ENCODE measurements at regions not wholly inside any gene's neighbourhood (a gene's known extent, or its start where the extent isn't known, plus 50 kb on each side); places are given as distances from the start of the nearest gene placed in this dataset.
"Not testable (repeated sequence)": the region's sequence is repeated elsewhere in the genome, so short reads cannot be mapped to it uniquely, and the experiment has no call there.

DNA sequence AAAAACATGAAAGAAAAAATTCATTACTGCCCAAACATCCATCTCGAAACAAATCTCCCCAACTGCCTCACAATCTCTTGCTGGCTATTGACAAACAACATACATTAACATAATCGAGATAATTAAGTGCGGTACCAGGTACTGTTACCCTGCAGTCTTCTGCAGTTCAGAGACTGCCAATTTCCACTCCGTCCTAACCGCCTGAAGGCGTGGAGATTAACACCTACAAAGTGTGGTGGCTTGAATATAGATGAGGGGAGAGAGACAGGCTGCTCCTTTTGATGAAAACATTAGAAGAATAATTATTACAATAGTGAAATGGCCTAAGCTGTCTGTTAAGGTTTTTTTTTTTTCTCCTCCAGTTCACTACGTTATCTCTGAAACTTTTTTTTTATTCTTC lies 258.9 kb upstream of the SOX4 start:
- no peak for DNase-seq (ENCODE audit: low read depth)

DNA sequence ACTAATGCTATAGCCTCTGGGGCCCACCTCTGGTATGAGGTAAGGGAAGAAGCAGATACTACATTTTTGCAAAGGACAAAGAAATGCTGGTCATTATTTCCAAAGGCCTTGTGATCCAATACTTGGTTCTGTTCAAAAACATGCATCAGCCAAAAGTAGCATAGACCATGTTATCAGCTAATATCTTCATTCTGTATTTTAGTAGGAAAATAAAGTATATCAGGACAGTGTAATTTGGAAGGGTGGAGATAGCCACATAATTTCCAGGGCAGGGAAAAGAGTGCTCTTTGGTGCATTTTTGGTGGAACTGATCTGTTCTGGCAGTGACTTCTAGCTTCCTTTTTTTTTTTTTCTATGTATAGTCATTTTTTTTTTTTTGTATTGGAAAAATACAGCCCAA lies 258.0 kb upstream of the SOX4 start:
- DNase-seq (ENCODE audit: low read depth), result no peak

DNA sequence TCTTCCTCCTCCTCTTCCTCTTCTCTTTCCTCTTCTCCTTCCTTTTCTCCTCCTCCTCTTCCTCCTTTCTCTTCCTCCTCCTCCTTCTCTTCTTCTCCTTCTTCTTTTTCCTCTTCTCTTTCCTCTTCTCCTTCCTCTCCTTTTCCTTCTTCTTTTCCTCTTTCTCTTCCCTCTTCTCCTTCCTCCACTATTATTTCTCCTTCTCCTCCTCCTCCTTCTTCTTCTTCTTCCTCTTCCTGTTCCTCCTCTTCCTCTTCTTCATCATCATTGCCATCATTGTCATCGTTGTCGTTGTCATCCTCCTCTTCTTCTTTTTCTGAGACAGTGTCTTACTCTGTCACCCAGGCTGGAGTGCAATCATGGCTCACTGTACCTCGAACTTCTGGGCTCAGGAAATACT lies 256.3 kb upstream of the SOX4 start:
- no peak for DNase-seq (ENCODE audit: low read depth)

DNA sequence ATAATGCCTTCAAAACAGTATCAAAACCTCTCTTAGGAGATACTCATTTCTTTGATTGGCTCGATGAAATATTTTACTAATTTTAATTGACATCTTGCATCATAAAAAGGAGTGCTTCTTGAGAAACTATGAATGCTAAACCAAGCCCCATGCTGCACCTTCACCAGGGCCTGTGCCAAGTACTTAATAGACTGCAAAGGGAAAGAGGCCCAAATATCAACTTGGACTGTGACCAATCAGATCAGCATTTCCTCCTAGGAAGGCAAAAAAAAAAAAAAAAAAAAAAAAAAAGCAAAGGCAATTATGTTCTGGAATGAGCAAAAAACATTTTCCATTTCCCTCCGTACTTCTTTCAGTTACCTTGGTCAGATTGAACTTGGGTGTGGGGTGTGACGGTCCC lies 253.0 kb upstream of the SOX4 start:
- DNase-seq (ENCODE audit: low read depth), result no peak

DNA sequence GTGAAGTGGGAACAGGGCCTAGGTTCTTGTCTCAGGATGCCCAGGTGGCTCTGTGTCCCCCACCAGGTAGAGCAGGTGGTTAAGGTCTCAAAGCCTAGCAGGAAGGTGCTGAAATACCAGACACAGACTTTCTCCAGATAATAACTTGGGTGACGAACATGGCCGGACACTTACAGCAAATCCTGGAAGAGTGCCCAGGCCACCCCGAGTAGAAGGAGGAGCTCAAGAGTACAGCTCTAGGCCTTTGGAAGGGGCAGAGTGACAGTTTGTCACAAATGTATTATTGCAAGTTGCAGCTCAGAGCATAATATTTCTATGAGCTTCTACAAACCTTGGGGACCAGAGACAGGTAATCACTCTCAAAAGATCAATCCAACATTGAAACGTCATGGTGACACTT lies 251.6 kb upstream of the SOX4 start:
- no peak for DNase-seq (ENCODE audit: low read depth)

DNA sequence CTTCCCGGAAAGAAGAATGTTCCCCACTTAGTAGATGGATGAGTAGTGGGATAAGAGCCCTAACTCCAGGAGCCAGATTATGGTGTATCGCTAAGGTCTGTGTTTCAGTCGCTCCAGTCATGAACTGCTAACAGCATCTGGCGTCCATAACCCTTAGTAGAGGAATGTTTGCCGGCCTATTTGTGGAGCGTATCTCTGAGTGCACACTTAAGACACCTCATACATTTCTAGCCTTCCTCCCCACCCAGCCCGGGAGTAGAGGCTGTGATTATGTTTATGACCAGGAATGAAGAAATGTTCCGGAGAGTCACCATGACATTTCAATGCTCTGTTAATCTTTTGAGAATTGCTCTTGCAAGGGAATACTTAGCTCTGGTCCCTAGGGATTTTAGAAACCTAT lies 251.1 kb upstream of the SOX4 start:
- DNase-seq (ENCODE audit: low read depth), result no peak

DNA sequence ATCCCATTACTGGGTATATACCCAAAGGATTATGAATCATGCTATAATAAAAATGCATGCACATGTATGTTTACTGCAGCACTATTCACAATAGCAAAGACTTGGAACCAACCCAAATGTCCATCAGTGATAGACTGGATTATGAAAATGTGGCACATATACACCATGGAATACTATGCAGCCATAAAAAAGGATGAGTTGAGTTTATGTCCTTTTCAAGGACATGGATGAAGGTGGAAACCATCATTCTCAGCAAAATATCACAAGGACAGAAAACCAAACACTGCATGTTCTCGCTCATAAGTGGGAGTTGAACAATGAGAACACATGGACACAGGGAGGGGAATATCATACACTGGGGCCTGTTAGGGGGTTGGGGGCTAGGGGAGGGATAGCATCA lies 247.8 kb upstream of the SOX4 start:
- DNase-seq (ENCODE audit: low read depth), result not testable (repeated sequence)

DNA sequence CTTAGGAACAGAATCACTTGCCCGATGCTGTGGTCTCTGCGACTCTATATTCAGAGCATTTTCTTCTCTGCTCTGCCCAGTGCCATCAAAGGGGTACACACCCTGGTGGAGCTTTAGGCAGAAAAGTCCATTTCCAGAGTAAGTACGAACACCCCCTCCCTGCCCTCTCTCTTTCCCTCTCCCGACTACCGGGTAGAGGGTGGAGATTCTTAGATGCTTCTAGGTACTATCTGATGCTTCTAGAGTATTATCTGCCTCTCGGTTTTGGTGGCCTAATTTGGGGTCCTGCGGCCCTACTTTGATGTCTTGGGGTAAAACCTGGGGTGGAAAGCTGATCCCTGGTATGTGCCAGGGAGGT lies 245.4 kb upstream of the SOX4 start:
- DNase-seq (ENCODE audit: low read depth), result no peak

DNA sequence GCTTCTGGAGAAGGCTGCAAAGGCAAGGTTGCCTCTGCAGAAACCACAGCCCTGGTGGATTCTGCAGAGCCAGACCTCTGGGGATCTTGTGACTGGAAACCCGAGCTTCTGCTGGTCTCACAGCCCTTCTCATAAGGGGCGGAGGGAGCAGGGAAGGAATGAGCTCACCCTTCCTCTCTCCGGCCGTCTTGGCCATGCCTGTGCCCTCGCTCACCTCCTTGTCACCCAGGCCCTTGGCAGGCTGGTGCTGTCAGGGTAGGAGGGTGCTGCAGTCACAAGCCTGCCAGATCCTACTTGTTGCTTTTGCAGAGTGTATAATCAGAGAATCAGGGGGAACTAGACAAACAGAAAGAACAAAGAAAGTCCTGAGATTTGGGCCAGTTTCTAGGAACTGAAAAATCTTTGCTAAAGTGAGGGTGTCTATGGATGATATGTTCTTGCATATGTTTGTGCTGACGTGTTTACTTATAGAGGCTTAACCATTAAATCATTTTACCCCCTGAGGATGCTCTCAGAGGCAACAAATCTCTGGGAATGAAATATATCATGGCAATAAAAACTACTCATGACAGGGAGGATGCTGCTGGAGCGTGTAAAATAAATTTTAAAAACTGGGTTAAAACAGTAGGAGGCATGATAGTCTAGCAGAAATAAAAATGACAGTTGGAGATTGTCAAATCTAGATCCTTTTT lies 244.9 kb upstream of the SOX4 start:
- no peak for DNase-seq (ENCODE audit: low read depth)

DNA sequence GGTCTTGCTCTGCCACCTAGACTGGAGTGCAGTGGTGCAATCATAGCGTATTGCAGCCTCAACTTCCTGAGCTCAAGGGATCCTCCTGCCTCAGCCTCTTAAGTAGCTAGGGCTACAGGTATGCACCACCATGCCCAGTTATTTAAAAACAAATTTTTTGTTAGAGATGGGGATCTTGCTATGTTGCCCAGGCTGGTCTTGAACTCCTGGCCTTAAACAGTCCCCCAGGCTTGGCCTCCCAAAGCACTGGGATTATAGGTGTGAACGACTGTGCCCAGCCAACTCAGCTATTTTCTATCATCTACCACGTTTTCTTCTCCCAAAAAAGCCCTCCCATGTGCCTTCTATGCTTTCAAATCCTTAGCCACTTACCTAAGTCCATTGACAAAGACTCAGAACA lies 243.7 kb upstream of the SOX4 start:
- DNase-seq (ENCODE audit: low read depth), result no peak

DNA sequence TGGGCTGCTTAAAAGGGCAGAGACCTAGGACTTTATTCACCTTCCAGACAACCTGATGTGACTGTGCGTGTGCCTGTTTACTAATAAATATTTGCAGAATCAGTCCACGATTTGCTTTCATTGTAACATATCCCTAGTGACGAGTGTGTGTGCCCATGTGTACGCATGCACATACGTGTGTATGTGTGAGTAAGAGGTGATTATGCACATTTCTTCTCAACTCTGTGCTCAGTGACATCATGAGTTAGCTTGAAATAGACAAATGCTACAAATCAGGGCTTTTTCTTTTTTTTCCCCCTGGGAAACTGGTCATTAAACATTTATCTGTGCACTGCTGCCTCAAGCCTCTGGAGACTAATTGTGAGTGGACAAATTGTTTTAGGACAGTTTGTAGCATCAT lies 242.6 kb upstream of the SOX4 start:
- DNase-seq (ENCODE audit: low read depth), result no peak

DNA sequence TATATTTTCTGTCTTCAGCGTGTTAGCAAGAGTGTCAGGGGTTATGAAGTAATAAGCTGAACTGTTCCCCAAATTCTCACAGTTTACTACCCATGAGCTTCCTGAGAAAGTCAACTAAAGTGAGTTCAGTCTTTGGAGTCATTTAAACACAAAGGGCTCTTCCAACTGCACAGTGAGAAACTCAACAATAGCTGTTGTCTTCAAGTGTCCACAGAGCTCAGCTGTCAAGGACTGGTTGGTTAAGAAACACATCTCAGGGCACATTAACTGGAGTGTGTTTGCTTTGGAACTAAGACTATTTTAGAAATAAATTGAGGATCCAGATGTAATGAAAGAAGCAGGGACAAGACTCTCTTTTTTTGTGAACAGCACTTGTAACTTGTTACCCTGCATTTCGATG lies 241.4 kb upstream of the SOX4 start:
- DNase-seq (ENCODE audit: low read depth), result no peak

DNA sequence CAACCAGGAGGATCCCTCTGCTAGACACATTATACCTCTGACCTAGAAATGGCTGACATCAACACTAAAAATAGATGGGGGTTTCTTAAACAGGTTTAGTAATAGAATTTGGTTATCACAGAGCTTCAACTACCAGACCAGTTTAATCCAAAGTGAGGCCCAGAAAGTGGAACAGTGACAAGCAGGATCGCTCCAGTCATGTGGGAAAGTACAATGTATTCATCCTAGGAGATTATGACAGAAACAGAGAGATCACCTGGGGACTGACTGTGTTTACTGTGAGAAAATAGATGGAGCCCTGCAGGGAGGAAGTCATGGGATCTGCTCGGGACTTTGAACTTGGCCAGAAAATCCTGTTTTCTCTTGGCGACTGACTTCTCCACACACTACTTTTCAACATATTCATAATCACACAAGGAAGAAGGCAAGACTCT lies 238.7 kb upstream of the SOX4 start:
- no peak for DNase-seq (ENCODE audit: low read depth)

DNA sequence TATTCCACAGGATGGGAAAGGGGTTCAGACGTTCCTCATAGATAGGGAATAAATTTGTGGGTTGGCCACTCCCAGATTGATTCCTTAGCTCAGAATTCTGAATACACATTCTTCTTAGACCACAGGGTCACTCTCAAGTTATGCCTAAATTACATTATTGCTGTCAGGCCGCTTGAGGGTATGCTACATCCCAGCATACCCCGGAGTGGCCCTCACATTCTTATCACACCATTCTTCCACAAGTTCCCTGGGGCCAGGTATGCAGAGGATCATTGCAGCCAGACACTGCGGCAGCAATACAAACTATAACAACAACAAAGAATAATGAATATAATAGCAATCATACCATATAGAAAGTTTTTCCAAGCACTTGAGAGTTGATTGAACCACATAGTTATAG lies 237.9 kb upstream of the SOX4 start:
- DNase-seq (ENCODE audit: low read depth), result no peak

DNA sequence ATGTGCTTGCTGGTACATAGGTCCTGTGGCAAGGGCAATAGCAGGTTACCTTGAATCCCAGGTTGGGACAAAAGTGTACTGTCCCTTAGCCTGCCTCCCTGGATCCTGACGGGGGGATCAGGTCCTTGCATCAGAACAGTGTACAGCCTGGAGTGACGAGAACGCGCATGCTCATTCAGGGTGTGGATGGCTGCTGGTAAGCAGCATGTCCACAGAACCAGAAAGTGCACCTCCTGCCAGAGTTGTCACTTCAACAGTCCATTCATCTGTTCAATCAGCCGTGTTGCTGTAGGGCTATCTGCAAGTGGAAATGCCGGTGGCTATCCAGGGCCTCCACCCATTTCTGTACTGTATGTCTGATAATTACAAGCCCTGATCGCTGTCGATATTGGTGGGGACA lies 236.3 kb upstream of the SOX4 start:
- DNase-seq (ENCODE audit: low read depth), result no peak

DNA sequence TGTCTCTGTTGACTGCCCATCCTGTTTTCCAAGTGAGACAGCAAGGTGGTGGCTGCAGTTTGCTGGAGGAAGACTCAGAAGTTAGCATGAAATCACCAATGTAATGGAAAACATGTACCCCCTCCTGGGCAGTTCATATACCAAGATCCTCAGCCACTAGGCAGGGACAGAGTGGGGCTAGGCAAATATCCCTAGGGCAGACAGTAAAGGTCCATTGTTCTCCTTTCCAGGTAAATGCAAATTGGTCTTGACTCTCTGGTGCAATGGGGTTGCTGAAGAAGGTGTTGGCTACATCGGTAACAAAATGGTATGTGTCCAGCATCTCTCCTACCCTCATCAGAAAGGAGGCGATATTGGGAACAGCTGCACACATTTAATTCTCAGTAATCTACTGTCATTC lies 233.6 kb upstream of the SOX4 start:
- no peak for DNase-seq (ENCODE audit: low read depth)

DNA sequence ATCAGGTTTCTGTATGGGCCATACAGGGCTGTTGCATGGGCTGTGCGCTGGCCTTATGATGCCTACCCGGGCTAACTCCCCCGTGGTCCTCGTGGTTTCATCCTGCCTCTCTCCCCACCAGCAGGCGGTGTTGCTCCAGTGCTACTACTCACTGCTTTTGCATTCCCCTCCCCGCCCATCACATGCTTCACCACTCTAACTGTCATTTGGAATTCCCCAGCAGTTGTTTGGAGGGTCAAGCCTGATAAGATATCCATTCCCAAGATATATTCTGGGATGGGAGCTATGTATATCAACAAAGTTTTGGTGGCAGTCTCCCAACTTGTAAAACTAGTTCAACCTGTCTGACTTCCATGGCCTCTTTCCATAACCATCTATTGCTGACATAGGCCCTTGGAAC lies 233.2 kb upstream of the SOX4 start:
- DNase-seq (ENCODE audit: low read depth), result no peak

DNA sequence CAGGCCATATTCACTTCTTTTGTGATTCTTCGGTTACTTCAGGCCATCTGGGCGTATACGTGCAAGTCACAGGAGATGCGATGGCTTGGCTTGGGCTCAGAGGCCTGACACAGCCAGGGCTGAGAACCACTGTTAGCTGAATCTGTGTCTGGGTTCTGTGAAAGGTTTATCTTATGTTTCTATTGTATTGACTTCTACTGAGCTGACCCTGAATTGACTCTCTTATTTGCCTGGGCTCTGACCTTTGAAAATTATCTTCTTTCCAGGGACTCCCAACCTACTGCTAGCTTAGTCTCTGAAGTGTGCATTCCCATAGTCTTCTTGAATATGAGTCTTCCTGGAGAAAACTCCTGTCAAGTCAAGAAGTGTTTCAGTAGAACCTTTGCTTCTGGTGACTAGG lies 226.4 kb upstream of the SOX4 start:
- DNase-seq (ENCODE audit: low read depth), result no peak

DNA sequence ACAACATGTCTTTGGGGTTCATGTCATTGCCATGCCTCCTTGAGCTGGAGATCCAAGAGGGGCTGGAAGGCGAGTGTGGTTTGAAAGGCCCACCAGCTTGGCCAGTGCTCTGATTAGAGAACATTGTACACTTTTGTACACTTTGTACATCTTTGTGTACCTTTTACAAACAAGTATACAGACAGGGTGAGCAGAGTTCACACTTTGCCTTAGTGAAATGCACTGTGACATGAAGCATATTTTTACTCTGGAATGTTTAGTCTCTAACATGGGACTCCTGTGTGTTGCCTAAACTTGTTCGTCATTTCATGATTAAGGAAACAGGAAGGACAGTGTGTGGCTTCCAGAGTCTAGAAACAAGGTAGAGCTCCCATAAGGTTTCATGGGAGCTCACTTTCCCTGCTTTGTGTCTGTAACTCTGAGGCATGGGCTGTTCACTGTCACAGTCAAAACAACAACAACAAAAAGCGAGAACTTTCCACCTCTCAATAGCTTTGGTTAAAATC lies 225.8 kb upstream of the SOX4 start:
- DNase-seq (ENCODE audit: low read depth), result no peak

DNA sequence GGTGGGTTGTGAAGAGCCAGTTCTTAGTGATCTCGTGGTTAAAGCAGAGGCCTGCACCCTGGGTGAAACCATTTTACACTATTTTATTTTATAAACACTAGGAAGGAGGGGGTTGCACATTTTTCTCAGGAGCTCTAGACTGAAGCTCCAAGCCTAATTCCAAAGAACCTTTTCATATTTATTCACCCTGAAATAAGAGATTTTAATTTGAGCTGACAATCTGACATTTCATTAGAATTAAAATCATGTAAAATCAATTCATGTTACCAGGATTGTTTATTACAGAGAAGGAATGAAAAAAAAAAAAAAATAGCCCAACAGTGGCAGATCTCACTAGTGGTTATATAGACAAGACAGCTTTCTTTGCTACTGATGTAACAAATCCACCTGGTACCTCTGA lies 222.5 kb upstream of the SOX4 start:
- no peak for DNase-seq (ENCODE audit: low read depth)

DNA sequence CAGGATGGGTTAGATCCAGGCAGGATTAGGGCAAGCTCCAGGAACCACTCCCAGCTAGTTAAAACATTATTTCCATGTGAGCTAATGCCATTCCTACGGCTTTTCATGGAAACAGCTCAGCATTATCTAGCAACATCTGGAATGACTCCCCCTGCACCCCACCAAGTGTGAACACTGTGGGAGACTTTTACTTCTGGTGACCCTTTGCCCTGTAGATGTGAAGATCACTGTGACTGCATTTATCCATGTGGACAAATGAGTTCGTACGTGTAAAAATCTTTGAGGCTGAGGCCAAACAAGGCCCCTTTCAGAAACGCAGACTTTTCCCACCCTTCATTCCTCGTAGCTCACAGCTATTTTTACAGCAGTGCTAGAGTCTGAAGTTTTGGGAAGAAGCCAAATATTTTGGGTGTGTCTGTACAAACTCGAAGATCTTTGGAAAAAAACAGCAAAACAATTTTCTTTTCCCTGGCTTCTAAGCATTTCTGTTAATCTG lies 221.8 kb upstream of the SOX4 start:
- no peak for DNase-seq (ENCODE audit: low read depth)

DNA sequence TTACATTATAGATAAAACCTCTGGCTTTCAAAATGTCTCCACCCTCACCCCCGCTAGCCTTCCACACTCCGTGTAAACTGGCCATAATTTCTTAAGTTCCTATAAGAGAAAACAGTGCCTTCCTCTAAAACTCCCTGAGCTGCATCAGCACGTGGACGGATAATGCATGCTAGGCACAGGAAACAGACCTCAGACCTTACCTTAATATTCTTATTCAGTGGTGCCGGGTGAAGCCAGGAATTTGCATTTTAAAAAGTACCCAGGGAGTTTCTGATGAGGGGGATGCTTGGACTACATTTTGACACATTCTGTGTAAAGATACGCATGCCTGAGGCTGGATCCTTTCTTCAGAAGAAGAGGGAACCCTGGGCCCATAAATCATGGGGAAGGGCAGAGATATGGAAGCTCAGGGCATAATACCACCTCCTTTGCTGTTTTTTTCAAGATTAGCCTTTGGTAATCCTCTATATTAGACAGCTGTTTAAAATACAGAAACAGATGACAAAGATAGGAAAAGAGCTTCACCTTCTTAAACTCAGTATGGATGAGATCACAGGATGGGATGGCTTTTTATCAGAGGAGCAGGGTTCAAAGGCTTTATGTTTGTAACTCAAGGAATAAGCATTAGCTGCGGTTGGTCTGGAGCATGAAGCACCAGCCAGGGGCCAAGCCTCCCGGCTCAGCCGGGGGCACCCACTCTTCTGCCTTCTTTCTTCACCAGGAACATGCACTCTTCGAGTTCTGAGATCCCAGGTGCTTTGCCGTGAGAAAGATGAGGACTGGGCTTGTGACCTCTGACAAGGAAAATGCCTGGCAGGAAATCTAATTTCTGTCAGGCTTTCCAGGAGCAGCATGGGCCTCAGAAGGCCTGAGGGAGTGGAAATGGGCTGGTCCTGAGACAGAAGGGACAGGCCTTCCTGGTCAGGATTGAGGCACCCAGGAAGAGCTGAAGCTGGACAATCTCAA lies 218.1 kb upstream of the SOX4 start:
- no peak for DNase-seq (ENCODE audit: low read depth)

DNA sequence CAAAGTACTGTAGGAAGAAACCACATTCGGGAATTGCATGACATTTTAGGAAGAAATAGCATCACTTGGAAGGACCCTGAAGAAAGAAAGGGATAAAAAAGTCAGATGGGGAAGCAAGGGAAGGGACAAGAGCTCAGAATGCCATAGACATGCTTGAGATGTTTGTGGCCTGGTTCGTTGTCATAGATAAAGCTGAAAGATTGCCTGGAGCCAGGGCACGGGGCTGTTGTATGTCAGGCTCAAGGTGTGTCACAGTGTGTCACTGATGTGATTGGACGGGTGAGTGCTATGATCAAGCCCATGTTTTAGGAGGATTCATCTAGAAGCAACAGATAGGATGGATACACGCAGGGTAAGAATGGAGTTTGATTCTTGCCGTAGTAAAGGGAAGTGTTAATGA lies 216.2 kb upstream of the SOX4 start:
- no peak for DNase-seq (ENCODE audit: low read depth)
